GM12891 (cell line): ENCODE measurements at regions not wholly inside any gene's neighbourhood (a gene's known extent, or its start where the extent isn't known, plus 50 kb on each side); places are given as distances from the start of the nearest gene placed in this dataset.

Experiments used
- DNase-seq: peaks from one replicate; pipeline ENCODE4 v3.0.0; 2011; ENCODE audit warnings: low spot score; ENCODE audit not compliant: insufficient read length
- FAIRE-seq: peaks from 2 replicates; lab custom pipeline; 2011; peaks lifted over from hg19 to GRCh38; lab: Jason Lieb, UNC
- PAX5 ChIP-seq: IDR thresholded peaks from 2 replicates; pipeline ENCODE4 v1.6.1; 2011; ENCODE audit warnings: low read length, moderate library complexity, mild to moderate bottlenecking; ENCODE audit not compliant: insufficient read depth, severe bottlenecking
- POLR2A ChIP-seq: IDR thresholded peaks from 2 replicates; pipeline ENCODE4 v1.6.1; 2011; ENCODE audit warnings: low read depth, low read length, control low read depth
- POLR2AphosphoS5 ChIP-seq: IDR thresholded peaks from 2 replicates; pipeline ENCODE4 v1.6.1; 2011; ENCODE audit warnings: low read depth, low read length, control low read depth
- POU2F2 ChIP-seq: IDR thresholded peaks from 2 replicates; pipeline ENCODE4 v1.6.1; 2011; ENCODE audit warnings: low read depth, mild to moderate bottlenecking, control low read depth, low read length, moderate library complexity
- SPI1 ChIP-seq: IDR thresholded peaks from 2 replicates; pipeline ENCODE4 v1.6.1; 2011; ENCODE audit warnings: low read depth, low read length, control low read depth
- TAF1 ChIP-seq: IDR thresholded peaks from 2 replicates; pipeline ENCODE4 v1.6.1; 2011; ENCODE audit warnings: low read depth, low read length, control low read depth

DNA sequence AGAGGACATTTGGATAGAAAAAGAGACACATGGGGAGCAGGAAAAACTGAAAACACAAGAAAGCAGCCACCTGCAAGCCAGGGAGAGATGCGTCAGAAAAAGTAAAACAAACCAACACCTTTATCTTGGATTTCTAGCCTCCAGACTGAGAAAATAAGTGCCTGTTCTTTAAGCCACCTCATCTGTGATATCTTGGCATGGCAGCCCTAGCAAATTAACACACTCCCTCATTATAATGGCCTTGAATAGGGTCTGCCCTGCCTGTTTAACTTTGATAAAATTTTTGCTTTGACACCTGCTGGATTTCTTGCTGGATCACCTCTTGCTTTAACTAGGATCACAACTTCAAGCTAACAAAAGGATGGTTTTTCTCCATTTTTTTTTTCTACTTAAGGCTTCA, 1892.0 kb upstream of the IGFBP7 start:
- FAIRE-seq (no peak), DNase-seq (no peak)
- TF ChIP-seq POLR2A (no peak), SPI1 (no peak), POLR2AphosphoS5 (no peak), TAF1 (no peak), POU2F2 (no peak)

DNA sequence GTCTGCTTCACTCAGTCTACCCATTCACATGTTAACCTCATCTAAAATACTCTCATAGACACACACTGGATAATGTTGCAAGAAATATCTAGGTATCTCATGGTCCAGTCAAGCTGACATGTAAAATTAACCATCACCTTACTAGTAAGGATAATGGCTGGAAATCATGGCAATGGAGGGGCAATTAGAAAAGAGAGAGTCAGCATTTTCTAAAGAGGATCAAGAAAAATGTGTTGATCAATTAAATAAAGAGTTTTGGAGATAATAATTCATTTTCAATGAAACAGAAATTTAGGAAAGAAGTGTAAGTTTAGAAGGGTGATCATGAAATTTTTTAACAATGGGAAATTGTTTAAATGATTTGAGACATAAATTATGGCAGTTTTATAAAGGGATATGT, 1914.1 kb upstream of the IGFBP7 start:
- TF ChIP-seq SPI1 (no peak), TAF1 (no peak), POLR2AphosphoS5 (no peak), POLR2A (no peak), POU2F2 (no peak), PAX5 (no peak)
- FAIRE-seq (no peak), DNase-seq (no peak)

DNA sequence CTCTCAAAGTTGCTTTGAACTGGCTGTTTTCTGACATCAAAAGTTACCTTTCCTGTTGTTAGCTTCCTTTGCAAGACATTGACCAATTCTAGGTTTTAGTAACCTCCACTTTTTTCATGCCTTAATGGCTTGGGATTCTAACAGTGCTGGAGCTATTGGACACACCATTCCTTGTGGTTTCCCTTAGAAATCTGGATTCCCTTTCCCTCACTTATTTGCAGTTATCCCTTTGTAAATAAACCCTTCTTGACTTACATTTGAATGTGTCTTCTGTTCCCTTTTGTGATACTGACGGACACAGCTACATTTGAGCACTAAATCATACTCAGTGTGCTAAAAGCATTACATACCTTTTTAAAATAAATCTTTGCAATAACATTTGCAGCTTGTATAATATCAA, 1927.6 kb upstream of the IGFBP7 start:
- TF ChIP-seq POU2F2 (no peak), POLR2AphosphoS5 (no peak), PAX5 (no peak), POLR2A (no peak)
- no peak for FAIRE-seq

DNA sequence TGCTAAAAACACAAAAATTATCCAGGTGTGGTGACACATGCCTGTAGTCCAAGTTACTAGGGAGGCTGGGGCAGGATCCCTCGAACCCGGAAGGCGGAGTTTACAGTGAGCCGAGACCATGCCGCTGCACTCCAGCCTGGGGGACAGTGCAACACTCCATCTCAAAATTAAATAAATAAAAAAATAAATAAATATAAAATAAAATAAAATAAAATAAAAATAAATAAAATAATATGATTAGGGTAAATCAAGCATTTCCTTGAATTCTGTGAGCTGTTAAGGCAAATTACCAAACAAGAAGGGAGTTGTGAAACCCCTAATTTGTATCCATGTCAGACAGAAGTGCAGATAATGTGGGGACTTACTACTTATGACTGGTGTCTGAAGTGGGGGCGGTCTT, 1928.9 kb upstream of the IGFBP7 start:
- TF ChIP-seq TAF1 (no peak), POU2F2 (no peak), PAX5 (no peak)
- FAIRE-seq (no peak), DNase-seq (no peak)

More for the DNA sequence above, 1927.6 kb upstream of the IGFBP7 start:
- no peak for DNase-seq

DNA sequence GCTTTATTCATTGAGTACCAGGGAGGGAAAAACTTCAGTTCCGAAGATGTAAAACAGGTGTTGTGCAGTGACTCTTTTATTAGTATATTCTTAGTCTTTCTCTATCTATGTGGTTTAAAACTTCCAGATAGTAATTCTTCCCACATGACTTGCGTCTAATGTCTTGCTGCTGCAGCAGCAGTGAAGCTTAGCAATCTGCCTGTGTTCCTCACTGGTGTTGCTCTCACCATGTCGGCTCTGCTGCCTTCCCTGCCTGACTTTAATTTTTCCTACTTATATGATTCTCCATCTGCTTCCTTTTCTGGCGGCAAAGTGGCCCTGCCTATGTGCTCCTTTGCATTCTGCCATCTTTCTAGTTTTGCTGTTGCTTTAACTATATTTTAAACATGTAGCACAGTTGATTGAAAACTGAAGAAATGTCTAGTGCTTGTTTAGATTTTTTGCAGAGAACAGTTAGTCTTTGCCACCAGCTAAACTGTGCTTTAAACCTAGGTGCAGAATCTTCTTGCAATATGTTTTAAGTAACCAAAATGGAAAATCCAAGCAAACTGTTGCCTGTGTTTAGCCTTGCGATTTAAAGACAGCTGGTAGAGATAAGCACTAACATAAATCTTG, 1934.2 kb upstream of the IGFBP7 start:
- FAIRE-seq (no peak), DNase-seq (no peak)
- TF ChIP-seq POLR2A (no peak), SPI1 (no peak)

- no peak for DNase-seq
- FAIRE-seq, result no peak
These were observed 1943.9 kb upstream of the IGFBP7 start for GRCh38 chr4:59054086-59054485.

GRCh38 chr4:59057804-59058203, 1947.6 kb upstream of the IGFBP7 start:
- DNase-seq (no peak), FAIRE-seq (no peak)
- TF ChIP-seq POLR2A, result no peak
- TF ChIP-seq TAF1, result no peak
- TF ChIP-seq SPI1, result no peak
- no peak for TF ChIP-seq POU2F2
- no peak for TF ChIP-seq POLR2AphosphoS5
- no peak for TF ChIP-seq PAX5

More at GRCh38 chr4:59054086-59054485, 1943.9 kb upstream of the IGFBP7 start:
- no peak for TF ChIP-seq TAF1
- TF ChIP-seq POU2F2, result no peak
- TF ChIP-seq POLR2A, result no peak
- TF ChIP-seq POLR2AphosphoS5, result no peak
- TF ChIP-seq SPI1, result no peak

- FAIRE-seq (no peak), DNase-seq (no peak)
- no peak for TF ChIP-seq POLR2AphosphoS5
- TF ChIP-seq POU2F2, result no peak
- no peak for TF ChIP-seq PAX5
- TF ChIP-seq TAF1, result no peak
- TF ChIP-seq POLR2A, result no peak
- TF ChIP-seq SPI1, result no peak
These were observed 1948.4 kb upstream of the IGFBP7 start for GRCh38 chr4:59058543-59058942.

- TF ChIP-seq TAF1, result no peak
- no peak for TF ChIP-seq SPI1
- TF ChIP-seq POLR2AphosphoS5, result no peak
- TF ChIP-seq POU2F2, result no peak
- TF ChIP-seq POLR2A, result no peak
- TF ChIP-seq PAX5, result no peak
- DNase-seq (no peak), FAIRE-seq (no peak)
These were observed 1950.0 kb upstream of the IGFBP7 start for GRCh38 chr4:59060002-59060846.

- TF ChIP-seq PAX5 (no peak), TAF1 (no peak), POU2F2 (no peak), POLR2AphosphoS5 (no peak), SPI1 (no peak)
- DNase-seq (no peak), FAIRE-seq (no peak)
These were observed 1950.7 kb upstream of the IGFBP7 start for GRCh38 chr4:59060895-59061294.
